CD4-positive, alpha-beta T cell treated with Interleukin-6 for 4 hours (primary cell): ENCODE measurements at regions not wholly inside any gene's neighbourhood (a gene's known extent, or its start where the extent isn't known, plus 50 kb on each side); places are given as distances from the start of the nearest gene placed in this dataset.

Experiments
- DNase-seq: peaks from one replicate; pipeline ENCODE4 v3.0.0-alpha.2; 2020; ENCODE audit warnings: mixed read lengths

DNA sequence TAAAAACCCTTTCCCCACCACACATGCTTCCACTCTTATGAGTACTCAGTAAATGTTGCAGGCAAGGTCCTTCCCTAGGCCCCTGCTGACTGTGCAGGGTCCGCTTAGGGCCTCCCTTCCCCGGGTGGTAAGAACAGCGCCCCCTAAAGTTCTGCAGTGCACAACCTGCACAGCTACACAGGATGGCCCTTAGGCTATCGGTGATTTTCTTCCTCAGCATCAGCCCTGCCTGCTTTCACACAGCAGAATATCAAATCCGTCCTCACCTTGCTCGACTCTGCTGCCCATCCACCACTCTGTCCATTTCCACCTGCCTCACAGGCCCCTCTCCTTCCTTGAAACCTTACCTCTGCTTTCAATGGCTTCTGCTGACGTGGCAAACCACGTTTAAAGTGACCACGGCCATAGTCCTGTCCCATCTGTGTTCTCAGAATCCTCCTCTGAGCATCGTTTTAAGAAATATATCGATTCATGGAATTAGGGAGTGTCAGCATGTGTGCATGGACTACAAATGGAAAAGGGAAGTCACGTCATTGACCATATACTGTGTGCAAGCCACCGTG is 51.4 kb upstream of the TMEM132E start:
- no peak for DNase-seq

DNA sequence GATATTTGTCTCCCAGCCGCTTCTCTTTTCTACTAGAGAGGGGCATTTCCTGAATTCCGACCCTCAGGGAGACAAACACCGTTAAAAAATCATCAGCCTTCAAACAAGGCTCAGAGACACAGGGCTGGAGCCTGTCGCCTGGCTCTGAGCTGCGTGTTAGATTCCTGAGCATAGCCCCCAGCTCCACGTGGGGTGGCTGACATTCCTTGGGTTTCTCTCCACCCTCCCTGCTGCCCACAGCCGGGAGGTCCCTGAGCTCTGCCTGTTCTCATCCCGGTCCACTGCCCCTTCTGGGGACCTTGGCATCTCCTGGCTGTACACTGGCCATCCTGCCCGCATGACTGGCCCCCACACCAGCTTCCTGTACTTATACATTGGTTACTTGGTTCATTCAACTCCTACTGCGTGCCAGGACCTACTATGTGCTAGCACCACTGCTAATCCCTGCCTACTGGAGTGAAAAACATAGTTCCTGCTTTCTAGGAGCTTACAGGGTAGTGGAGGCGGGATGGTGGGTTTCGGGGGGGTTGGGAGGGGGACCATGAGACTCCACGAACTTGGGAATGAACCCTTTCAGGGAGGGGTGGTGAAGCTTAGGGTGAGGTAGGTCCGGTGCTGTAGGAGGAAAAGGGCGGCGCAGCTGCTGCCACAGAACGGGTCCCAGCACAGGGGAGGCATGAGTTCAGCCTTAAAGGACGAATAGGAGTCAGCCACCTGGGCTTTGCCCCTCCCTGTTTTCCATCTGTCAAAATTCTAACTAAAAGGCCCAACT is 52.1 kb upstream of the TMEM132E start:
- DNase-seq: no peak

DNA sequence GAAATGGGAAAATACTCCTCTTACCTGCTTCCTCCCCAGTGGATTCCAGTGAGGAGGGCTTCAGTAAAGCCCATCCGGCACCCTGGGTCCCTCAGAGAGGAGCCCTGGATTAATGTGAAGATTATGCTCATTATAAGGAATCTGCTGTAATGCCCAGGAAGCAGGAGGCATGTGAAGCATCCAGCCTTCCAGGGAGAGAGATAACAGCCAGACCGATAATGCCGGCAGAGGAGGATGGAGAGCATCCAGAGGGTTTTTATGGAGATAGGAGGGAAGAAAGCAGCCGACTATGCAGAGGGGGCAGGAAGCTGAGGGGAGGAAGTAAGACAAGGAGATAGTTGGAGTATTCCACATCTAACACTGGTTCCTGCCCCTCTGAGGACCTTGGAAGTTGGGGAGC is 53.7 kb upstream of the TMEM132E start:
- no peak for DNase-seq

DNA sequence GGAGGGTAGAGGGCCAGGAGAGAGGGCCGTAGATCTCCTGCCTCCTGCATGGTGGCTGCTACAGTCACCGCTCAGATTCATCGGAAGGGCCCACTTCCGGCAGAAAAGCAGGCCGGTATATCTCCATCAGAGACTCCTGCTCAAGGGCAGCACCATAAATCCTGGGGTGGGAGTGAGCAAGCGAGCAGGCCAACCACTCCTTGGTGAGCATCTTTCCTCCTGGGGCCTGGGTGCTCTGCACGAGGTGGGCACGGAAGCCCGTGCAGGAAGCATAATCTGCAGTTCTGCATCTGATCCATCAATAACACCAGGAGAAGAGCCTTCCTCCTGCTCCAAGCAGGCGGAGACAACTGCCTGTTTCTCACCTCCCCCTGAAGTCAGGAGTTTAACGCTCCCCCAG is 57.4 kb upstream of the TMEM132E start:
- no peak for DNase-seq

DNA sequence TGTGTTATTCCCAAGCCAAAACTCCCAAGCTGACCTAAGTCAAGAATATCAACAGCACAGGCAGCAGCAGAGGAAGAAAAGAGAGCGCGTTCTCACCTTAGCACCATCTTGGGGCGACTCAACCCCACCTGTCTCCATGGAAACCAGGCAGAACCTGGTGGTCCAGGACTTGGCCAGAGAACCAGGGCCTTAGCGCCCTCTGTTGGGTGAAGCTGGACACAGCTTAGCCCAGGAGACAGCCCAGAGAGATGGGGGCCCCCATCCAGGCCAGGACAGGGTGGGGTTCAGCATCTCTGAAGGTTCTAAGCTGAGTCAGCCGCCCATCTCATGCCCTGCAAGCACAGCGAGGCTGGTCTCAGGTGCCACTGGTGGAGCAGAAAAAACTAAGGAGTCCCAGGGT is 60.1 kb upstream of the TMEM132E start:
- no peak for DNase-seq

DNA sequence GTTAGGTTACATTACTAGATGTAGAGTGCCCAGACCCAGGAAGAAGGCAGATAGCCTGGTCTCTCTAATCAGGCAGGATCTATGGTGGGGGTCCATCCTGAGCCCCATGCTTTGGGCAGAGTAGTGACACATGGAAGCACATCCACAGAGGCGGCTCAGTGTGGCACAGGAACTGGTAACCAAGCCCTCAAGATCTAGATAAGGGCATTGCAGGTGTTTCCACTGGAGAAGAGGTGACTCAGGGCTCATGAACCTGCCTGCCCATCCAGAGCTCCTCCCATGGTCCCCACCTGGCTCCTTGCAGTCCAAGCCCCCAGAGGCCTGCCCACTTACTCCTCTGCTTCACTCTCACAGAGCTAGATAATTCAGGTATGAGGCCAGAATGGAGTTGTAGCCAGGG is 62.0 kb upstream of the TMEM132E start:
- no peak for DNase-seq

DNA sequence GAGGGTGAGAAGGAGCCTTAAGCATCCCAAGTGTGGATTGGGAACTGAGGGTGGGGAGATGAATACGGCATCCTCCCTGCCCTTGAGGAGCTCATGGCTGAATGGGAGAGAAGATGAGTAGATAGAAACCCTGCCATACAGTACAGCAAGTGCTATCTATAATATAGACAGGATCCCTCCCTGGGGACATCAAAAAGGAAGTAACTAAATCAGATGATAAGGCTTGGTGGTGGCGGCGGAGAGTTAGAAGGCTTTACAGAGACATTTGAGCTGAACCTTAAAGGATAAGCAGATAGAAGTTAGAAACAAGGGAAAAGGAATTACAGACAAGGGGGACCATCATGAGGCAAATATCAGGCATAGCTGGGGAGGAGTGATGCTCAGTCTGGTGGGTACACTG is 67.5 kb upstream of the TMEM132E start:
- no peak for DNase-seq

DNA sequence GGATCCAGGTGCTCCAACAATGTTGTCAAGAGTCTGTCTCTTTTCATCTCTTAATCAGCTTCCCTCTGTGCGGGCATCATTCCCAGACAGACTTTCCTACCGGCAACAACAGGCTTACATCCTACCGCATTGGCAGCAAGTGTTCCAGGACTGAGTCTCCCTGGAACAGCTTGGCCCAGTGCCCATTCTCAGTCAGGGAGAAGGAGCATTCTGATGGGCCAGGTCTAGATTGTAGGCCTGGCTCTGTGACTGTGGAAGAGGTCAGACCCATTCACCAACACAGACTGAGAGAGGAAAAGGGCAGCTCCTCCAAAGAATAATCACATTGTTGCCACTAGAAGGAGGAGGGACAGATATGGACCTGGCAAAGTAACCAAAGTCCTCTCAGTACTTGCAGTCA is 68.1 kb upstream of the TMEM132E start:
- no peak for DNase-seq

DNA sequence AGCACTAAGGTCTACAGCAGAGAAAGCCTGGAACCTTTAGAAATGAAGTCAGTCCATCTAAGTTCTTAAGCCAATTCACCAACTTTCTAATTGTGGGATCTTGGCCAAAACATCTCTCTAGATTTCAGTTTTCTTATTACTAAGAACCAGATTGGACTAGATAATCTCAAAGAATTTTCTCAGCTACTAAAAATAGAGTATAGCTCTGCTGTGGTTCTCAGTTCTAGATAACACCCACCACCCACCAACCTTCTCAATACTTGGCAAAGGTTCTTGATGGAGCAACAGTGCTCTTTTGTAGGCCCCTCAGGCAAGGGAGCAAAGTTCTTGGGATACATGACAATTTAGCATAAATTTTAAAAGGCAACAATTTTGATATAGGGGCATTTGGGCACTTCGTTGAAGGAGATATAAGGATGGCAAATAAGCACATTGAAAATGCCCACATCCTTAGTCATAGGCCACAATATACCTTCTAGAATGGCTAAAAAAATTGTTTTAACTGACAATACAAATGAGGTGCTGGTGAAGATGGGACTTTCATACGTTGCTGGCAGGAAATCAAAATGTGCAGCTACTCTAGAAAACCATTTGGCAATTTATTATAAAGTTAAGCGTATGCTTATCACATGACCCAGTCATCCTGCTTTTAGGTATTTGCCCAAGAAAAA is 74.4 kb upstream of the TMEM132E start:
- DNase-seq: no peak

DNA sequence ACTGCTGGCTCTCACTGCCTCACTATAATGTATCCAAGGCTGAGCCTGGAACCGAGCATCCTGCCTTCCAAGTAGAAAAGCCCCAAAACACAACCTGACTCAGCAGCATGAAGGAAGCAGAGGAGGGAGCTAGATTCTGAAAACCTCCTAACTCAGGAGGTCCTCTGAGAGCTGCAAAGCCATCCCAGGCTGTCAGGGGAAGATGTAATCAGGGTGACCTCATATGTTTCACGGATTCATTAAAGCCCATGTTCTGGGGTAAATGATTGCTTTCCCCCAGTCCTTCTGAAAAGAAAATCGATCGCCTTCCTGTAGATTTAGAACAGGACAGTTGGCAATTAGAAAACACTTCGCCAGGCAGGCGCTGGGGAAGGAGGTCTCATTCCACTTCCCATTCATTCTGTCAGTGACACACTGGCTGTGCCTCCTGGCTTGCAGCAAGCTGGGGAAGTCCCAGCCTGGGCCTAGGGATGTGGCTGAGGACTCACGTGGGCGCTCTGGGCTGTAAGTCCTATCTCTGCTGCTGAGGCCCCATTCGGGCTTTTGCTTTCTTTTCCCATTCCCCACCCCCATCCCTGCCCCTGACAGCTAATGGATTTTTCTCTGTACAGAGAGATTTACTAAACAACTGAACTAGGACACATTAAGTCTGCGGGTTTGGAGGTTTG is 75.7 kb upstream of the TMEM132E start:
- no peak for DNase-seq

DNA sequence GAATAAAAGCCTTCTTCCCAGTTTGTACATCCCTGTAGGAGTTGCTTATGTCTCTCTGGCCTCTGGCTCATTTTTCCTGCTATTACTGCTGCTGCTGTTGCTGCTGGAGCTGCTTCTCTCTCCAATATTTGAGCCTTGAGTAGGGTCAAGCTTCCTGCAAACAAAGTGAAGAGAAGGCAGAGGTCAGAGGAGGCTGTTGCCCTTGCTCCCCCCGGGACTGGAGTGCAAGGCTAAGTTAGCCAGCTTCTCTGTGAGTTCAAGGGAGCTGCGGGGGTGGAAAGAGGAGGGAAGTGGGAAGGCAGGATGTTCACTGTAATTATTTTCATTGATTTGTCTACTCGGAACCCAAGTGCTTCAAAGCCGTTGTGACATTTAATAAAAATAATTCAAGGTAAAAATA is 77.0 kb upstream of the TMEM132E start:
- DNase-seq: no peak

DNA sequence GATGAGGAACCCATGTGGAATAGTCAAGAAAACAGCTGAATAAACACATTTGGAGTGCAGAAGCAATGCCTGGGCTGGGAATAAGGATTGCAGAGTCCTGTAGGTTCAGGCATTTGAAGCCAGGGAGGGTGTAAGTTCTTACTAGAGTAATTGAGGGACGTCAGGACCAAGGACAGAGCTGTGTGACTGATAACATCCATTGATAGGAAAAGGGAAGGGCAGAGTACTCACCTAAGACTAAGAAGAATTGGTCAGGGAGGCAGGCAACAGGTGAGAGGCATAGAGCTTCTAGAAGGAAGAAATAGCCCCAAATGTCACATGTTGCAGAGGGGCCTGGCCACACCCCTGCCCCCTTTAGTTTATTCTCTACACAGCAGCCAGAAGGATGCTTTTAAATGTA is 79.8 kb upstream of the TMEM132E start:
- DNase-seq: no peak

DNA sequence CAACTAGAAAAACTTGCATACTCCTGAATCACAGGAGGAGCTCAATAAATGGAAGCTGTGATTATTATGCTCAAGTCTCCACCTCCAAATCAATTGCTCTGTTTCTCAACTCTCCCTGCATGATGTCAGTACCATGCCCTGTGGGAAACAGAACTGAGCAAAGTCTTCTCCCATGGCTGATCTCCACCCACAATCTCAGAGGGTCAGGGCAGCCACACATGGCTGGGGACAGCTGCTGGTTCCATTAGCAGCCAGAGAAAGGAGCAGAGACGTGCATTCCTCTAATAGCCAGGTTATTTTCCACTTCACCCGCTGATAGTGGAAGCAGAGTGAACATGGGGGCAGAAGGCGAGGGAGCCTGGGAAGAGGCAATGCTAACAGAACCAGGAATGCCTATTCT is 85.5 kb upstream of the TMEM132E start:
- DNase-seq: no peak

DNA sequence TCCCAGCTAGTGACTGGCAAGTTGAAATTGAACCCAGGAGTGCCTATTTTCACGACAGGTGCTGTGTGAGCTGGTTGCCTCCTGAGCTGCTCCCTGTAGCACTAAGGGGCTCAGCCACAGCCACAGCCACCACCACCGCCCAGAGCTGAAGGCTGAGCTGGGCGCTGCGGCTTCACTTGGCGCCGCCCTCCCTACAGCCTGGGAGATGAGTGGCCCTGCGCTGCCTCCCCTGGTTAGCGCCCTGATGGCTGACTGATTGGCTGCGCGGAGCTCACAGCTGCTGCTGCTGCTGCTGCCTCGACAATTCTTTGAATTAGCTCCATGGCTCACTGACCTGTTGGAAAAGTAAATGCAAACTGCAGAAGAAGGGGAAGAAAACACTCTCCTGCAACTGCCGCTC is 91.8 kb upstream of the TMEM132E start:
- DNase-seq: no peak

DNA sequence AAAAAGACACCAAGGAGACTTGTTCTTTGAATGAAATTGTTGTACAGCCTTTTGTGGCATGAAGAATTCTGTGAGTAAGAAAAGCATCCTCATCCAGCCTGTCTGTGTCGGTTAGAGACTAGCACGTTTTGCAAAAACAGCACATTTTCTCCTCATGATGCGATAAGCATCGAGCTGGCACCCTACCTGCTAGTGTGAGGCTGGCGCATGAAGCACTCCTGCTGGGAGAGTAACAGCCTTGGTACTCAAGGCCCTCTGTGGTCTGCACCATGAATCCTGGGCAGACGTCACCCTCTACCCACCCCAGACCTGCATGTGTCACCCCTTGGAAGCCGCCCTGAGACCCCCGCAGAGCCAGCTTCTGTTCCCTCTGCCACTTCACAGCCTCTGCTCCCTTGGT is 92.6 kb upstream of the TMEM132E start:
- no peak for DNase-seq

DNA sequence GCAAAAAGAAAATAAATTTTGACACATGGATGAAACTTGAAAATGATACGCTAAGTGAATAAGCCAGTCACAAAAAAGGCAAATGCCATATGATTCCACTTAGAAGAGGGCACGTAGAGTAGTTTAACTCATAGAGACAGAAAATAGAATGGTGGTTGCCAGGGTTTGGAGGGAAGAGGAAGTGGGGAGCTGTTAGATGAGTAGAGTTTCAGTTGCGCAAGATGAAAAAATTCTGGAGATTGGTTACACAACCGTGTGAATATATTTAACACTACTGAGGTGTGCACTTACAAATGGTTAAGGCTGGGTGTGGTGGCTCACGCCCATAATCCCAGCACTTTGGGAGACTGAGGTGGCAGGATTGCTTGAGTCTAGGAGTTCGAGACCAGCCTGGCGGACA is 93.4 kb upstream of the TMEM132E start:
- DNase-seq: no peak

DNA sequence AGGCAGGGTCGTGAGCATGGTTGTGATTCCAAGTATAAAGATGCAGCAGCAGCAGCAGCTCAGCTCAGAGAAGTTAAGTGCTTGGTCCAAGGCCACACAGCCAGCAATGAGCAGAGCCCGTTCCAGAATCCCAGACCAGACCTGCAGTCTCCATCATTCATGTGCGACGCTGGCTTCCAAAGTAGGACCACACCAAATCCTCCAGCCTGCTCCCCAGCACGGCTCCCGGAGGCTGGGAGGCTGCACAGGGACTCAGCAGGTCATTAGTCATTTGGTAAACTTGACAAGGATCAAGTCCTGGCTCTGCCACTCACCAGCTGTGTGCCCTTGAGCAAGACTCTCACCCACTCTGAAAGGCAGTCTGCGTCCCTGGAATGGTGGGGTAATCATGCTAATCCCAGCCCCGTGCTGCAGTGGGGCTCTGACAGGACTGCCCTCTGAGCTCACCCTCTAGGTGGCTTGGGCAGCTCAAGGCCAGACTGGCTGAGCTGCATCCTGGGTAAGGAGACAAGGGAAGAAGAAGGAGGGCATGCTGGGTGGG is 95.1 kb upstream of the TMEM132E start:
- DNase-seq: no peak

DNA sequence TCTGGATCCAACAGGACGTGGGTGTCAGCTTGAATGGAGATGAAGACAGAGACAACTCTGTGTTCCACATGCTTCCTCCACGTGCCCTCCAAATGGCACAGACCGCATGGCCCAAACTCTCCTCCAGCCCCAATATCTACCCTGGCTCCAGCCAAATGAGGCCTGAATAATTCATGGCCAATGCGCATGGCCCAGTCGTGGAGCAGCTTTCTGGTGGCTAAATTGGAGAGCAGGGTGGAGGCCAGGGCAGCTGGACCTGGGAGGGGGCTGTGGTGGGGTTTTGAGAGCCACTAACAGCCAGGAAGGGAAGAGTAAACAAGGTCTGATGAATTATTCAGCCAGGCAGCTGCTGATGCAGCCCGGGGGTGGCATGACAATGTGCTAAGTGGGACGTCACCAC is 96.7 kb upstream of the TMEM132E start:
- no peak for DNase-seq

DNA sequence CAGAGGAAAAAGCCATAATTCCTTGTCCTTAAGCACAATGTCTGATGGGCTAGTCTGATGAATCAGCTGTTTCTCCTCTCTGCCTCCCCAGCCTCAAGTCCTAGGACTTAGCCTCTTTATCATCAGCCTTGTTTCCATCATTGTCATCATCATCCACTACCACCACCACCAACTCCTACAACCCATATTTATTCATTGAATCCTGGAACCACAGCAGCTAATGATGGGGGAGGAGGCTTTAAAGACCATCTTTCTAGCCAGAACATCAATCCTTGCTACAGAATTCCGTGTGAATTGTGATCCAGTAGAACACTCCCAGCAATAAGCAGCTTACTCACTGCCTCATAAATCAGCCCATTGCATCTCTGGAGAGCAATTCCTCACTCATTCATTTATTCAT is 97.6 kb upstream of the TMEM132E start:
- DNase-seq: no peak

DNA sequence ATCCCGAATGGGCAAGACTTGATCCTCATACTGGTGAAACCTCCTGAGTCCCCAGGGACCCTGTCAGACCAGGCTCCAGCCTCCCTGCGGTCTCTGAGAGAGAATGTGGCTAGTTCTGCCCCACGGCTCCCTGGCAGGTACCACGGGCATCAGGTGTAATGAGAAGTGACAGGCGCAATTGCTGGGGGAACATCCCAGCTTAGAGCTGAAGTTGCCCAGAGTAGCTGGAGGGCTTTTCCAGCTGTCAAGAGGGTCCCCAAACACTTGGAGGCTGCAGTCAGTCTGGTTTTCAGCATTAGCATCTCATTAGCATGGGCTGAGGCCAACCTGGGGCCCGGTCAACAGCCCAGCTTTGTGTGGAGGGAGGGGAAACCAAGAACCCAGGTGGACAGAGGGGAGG is 100.0 kb upstream of the TMEM132E start:
- no peak for DNase-seq

DNA sequence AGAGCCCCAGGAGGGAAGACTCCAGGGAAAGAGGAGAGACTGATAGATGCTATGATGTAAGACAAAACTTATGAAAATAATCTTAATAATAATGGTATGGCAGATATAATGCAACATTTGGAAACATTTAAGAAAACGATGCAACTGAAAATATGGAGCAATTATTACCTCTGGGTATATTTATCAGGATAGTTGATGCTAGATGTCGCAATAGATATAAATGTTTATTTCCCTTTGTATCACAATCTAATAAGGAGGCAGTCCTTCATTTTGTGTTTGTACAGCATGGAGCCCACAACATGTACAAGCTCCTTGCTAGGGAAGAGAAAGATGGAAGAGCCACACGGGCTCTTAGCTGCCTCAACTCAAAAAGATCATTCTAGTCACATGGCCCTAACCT is 101.1 kb upstream of the TMEM132E start:
- DNase-seq: no peak

DNA sequence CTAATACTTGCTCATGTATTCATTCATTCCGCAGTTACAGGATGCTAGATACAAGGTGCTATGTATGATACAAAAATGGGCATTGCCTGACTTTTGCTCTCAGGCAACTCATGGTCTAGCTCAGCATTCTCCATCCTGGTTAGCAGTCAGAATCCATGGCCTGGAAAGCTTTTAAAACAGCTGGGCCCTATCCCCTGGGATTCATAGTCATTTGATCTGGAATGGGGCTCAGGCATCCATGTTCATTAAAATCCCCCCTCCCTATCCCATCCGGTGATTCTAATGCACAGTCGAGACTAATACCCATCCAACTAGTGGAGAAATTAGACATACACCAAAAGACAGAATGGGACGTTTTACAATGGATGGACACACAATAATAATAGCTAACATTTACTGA is 104.1 kb upstream of the TMEM132E start:
- DNase-seq: no peak

DNA sequence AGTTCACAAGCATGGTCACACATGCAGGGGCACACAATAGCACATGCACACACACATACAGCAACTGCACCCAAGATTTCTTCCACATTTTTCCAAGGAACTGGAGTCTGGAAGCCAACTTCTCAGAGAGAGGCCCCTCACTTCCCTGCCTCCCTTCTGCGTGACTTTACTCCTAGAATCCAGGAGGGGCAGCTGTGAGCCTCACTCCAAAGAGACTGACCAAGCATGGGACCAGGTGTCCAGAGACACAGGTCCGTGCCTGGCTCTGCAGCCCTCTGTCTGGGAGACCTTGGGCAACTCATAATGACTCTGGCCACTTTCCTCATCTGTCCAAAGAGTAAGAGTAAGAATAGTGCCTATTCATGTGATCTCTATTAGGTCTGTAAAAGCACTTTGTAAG is 104.7 kb upstream of the TMEM132E start:
- no peak for DNase-seq

DNA sequence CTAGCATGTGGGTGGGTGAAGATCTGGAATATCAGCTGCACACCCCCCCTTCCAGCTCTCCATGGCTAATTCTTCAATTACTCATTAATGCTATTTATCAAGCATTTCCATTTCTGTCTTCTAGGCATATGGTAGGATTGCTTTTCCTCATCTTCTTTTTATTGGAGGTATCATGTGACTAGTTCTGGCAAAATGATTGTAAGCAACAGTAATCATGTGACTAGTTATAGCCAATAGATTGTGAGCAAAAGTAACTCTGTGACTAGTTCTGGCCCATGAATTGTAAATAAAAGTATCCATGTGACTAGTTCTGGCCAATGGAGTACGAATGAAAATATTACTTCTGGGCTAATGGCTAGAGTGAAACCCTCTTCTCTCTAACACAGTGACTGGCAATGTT is 107.0 kb upstream of the TMEM132E start:
- no peak for DNase-seq
